HG03460 (cell line): ENCODE measurements at regions not wholly inside any gene's neighbourhood (a gene's known extent, or its start where the extent isn't known, plus 50 kb on each side); places are given as distances from the start of the nearest gene placed in this dataset.
"Not testable (repeated sequence)": the region's sequence is repeated elsewhere in the genome, so short reads cannot be mapped to it uniquely, and the experiment has no call there.

Experiments used
- ATAC-seq: cut with Tn5 transposase; IDR thresholded peaks from one replicate; pipeline ENCODE4 v1.9.1; 2021; ENCODE audit not compliant: unreplicated experiment

GRCh38 chr5:14954216-14954615 is 82.6 kb upstream of the ANKH start:
- ATAC-seq: no peak

GRCh38 chr5:14953075-14953607 is 81.6 kb upstream of the ANKH start:
- ATAC-seq: no peak

GRCh38 chr5:14948383-14948782 is 76.8 kb upstream of the ANKH start:
- no peak for ATAC-seq

- no peak for ATAC-seq
Observed at GRCh38 chr5:14946815-14947620, 75.4 kb upstream of the ANKH start.

GRCh38 chr5:14945450-14945849 is 73.9 kb upstream of the ANKH start:
- ATAC-seq: no peak

- no peak for ATAC-seq
Observed at GRCh38 chr5:14944996-14945395, 73.4 kb upstream of the ANKH start.

- ATAC-seq: no peak
Observed at GRCh38 chr5:14944350-14944739, 72.8 kb upstream of the ANKH start.

GRCh38 chr5:14942212-14942611 is 70.6 kb upstream of the ANKH start:
- ATAC-seq: no peak

- no peak for ATAC-seq
Observed at GRCh38 chr5:14937254-14937653, 65.7 kb upstream of the ANKH start.

- no peak for ATAC-seq
Observed at GRCh38 chr5:14936588-14936987, 65.0 kb upstream of the ANKH start.

- ATAC-seq: no peak
Observed at GRCh38 chr5:14935341-14935740, 63.8 kb upstream of the ANKH start.

- no peak for ATAC-seq
Observed at GRCh38 chr5:14932902-14933469, 61.4 kb upstream of the ANKH start.

GRCh38 chr5:14930486-14930885 is 58.9 kb upstream of the ANKH start:
- ATAC-seq: no peak

- ATAC-seq: no peak
Observed at GRCh38 chr5:14929293-14930065, 57.9 kb upstream of the ANKH start.

GRCh38 chr5:14928661-14929060 is 57.1 kb upstream of the ANKH start:
- no peak for ATAC-seq

GRCh38 chr5:14925326-14925725 is 53.7 kb upstream of the ANKH start:
- no peak for ATAC-seq

- not testable (repeated sequence) for ATAC-seq
Observed at GRCh38 chr5:14922952-14923351, 51.4 kb upstream of the ANKH start.

GRCh38 chr5:14922456-14922855 is 50.9 kb upstream of the ANKH start:
- ATAC-seq: no peak
